SK-MEL-5 (cell line): ENCODE measurements at regions not wholly inside any gene's neighbourhood (a gene's known extent, or its start where the extent isn't known, plus 50 kb on each side); places are given as distances from the start of the nearest gene placed in this dataset.

Source experiments
- DNase-seq: peaks from one replicate; pipeline ENCODE4 v3.0.0-alpha.2; 2016; ENCODE audit warnings: low read depth, low spot score
- in situ Hi-C: cut with HindIII; loops from 2 replicates; pipeline ENCODE4 v1.10.0; 2016; ENCODE audit warnings: low sequenced_read_pairs, high pct_unique_total_duplicates, low pct_unique_long_range_greater_than_20kb
- small RNA-seq, 2 experiments: library from RNA; depleted of rRNA; stranded (forward); fragments of <200 nt; gene quantifications; one replicate each; pipeline ENCODE3, GENCODE V24; 2014

- in situ Hi-C loops, result no loop called here
- DNase-seq, result no peak
Measured at GRCh38 chr6:4187480-4187879, 52.1 kb upstream of the ECI2 start.

- DNase-seq, result no peak
- in situ Hi-C loops, result no loop called here
Measured at GRCh38 chr6:4186385-4186784, 51.0 kb upstream of the ECI2 start.

DNA sequence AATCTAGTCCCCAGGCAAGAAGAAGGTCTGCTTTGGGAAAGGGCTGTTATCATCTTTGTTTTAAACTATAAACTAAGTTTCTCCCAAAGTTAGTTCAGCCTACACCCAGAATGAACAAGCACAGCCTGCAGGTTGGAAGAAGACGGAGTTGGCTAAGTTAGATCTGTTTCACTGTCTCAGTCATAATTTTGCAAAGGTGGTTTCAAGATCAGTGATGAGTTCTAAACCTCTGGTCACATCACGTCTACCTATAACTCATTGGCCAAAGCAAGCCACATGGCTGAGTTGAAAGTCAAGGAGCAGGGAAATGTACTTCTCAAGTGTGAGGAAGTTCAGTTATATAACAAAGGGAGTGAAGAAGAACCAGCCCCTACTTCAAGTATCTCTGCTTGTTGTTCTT, 50.5 kb upstream of the ECI2 start:
- DNase-seq, result no peak
- in situ Hi-C loops, result no loop called here

DNA sequence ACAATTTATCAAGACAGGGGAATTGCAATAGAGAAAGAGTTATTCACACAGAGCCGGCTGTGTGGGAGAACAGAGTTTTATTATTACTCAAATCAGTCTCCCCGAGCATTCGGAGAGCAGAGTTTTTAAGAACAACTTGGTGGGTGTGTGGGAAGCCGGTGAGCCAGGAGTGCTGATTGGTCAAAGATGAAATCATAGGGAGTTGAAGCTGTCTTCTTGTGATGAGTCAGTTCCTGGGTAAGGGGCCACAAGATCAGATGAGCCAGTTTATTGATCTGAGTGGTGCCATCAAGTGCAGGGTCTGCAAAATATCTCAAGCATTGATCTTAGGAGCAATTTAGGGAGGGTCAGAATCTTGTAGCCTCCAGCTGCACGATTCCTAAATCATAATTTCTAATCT, 50.0 kb upstream of the ECI2 start:
- no peak for DNase-seq
- in situ Hi-C loops, result no loop called here

Small RNAs in the stretch of these regions (small RNA-seq; reads per million reads assigned to genes)
- gene AL133393.1, result 0 reads per million in 2 experiments
- 3.6 to 161 reads per million in 2 experiments for gene RNA5SP202
